Vagina (tissue), 2 donors: ENCODE measurements at regions not wholly inside any gene's neighbourhood (a gene's known extent, or its start where the extent isn't known, plus 50 kb on each side); places are given as distances from the start of the nearest gene placed in this dataset.

Experiments used
- CTCF ChIP-seq, 3 experiments: fragments of 450-650 bp in 2 of 3; fragments of 200-600 bp in 1 of 3; sonication (generic) in 1 of 3; IDR thresholded peaks; one replicate each; pipeline ENCODE4 v1.5.1; 2017 to 2019; ENCODE audit warnings: antibody characterized with exemption in 3 of 3, mild to moderate bottlenecking in 2 of 3, moderate library complexity in 2 of 3
- POLR2AphosphoS5 ChIP-seq, 2 donors: sonication (generic); formaldehyde crosslinking; IDR thresholded peaks; one replicate each; pipeline ENCODE4 v1.9.0; 2017; ENCODE audit warnings: antibody characterized with exemption in 2 of 2, mild to moderate bottlenecking in 2 of 2, low read depth in 1 of 2; ENCODE audit not compliant: insufficient read depth in 1 of 2

- no peak for TF ChIP-seq POLR2AphosphoS5 (IDR thresholded peaks at IDR 0.05; ENCODE audit: insufficient read depth in 1 of 2, low read depth in 1 of 2)
- TF ChIP-seq CTCF (IDR thresholded peaks at IDR 0.05) = no peak
Observed at GRCh38 chr4:22233230-22233629, 282.6 kb downstream of the ADGRA3 start.
